OCI-LY7 (cell line): ENCODE measurements at regions not wholly inside any gene's neighbourhood (a gene's known extent, or its start where the extent isn't known, plus 50 kb on each side); places are given as distances from the start of the nearest gene placed in this dataset.

Experiments
- BruUV-seq: library from RNA; stranded (reverse); fragments of 400-500 nt; replicated peaks from 2 replicates; lab custom pipeline; 2021; lab: Mats Ljungman, UMichigan
- CTCF ChIA-PET: fragments of 300-600 bp; sonication (Branson Sonifier 250); formaldehyde crosslinking; loops from one replicate; lab custom pipeline; 2022; ENCODE audit warnings: antibody characterized with exemption; ENCODE audit not compliant: unreplicated experiment; lab: Charles Lee
- POLR2A ChIA-PET: fragments of 300-600 bp; sonication (Branson Sonifier 250); formaldehyde crosslinking; loops from one replicate; lab custom pipeline; 2022; ENCODE audit warnings: antibody characterized with exemption; lab: Charles Lee
- DNase-seq: peaks from one replicate; pipeline ENCODE4 v3.0.0-alpha.2; 2015; ENCODE audit warnings: low spot score
- H2AFZ ChIP-seq: fragments of 200-600 bp; sonication (generic), shearing (Covaris generic); 2 replicates; pipeline ENCODE4 v1.6.1; 2014; ENCODE audit warnings: mild to moderate bottlenecking, antibody characterized with exemption, low read length, moderate library complexity
- H3K27ac ChIP-seq: fragments of 200-600 bp; sonication (generic); 2 replicates; pipeline ENCODE4 v1.5.1; 2014; ENCODE audit warnings: mixed run types, low read depth, mild to moderate bottlenecking, moderate library complexity, low read length, inconsistent platforms; ENCODE audit not compliant: poor library complexity, severe bottlenecking
- H3K36me3 ChIP-seq: fragments of 200-600 bp; sonication (generic); 2 replicates; pipeline ENCODE4 v1.6.1; 2014; ENCODE audit warnings: mild to moderate bottlenecking, antibody characterized with exemption, low read length, moderate library complexity, mixed read lengths; ENCODE audit not compliant: insufficient read depth
- H3K4me1 ChIP-seq: fragments of 200-600 bp; sonication (generic); 2 replicates; pipeline ENCODE4 v1.5.1; 2014; ENCODE audit warnings: mild to moderate bottlenecking, low read length; ENCODE audit not compliant: insufficient read depth, poor library complexity, severe bottlenecking
- H3K4me2 ChIP-seq: fragments of 200-600 bp; sonication (generic); 2 replicates; pipeline ENCODE4 v1.6.1; 2014; ENCODE audit warnings: mild to moderate bottlenecking, low read length
- H3K4me3 ChIP-seq: fragments of 200-600 bp; sonication (generic); 2 replicates; pipeline ENCODE4 v1.5.1; 2014; ENCODE audit warnings: mild to moderate bottlenecking, low read depth, low read length; ENCODE audit not compliant: poor library complexity, severe bottlenecking
- H3K79me2 ChIP-seq: fragments of 200-600 bp; sonication (generic); 2 replicates; pipeline ENCODE4 v1.6.1; 2016; ENCODE audit warnings: low read depth, mild to moderate bottlenecking, low read length, moderate library complexity, mixed read lengths; ENCODE audit not compliant: insufficient read depth
- H3K9me2 ChIP-seq: fragments of 200-600 bp; sonication (generic); 2 replicates; pipeline ENCODE4 v1.6.1; 2016; ENCODE audit warnings: mild to moderate bottlenecking, low read length, mixed read lengths; ENCODE audit not compliant: insufficient read depth
- H3K9me3 ChIP-seq: fragments of 200-600 bp; sonication (generic); 2 replicates; pipeline ENCODE4 v1.6.1; 2014; ENCODE audit warnings: mild to moderate bottlenecking, mixed run types, low read length, mixed read lengths
- H4K20me1 ChIP-seq: fragments of 200-600 bp; sonication (generic); 2 replicates; pipeline ENCODE4 v1.6.1; 2014; ENCODE audit warnings: mild to moderate bottlenecking, antibody characterized with exemption, low read length, moderate library complexity, mixed read lengths; ENCODE audit not compliant: insufficient read depth
- EZH2phosphoT487 ChIP-seq: fragments of 200-600 bp; sonication (generic); IDR thresholded peaks from 2 replicates; pipeline ENCODE4 v1.6.1; 2018; ENCODE audit warnings: low read depth, borderline replicate concordance, mild to moderate bottlenecking, mixed run types, antibody characterized with exemption, low read length, moderate library complexity, mixed read lengths
- intact Hi-C: fragments of 100-400 bp; cut with micrococcal nuclease; formaldehyde crosslinking; loops from one replicate; pipeline ENCODE4 v1.10.0; 2022; ENCODE audit not compliant: unreplicated experiment
- TF ChIP-seq, protein P1 (sequence below): fragments of 200-600 bp; sonication (generic); conservative IDR thresholded peaks from 2 replicates; pipeline ENCODE4 v1.5.1; 2014; ENCODE audit warnings: mild to moderate bottlenecking, antibody characterized with exemption, low read length, moderate library complexity, mixed read lengths

DNA sequence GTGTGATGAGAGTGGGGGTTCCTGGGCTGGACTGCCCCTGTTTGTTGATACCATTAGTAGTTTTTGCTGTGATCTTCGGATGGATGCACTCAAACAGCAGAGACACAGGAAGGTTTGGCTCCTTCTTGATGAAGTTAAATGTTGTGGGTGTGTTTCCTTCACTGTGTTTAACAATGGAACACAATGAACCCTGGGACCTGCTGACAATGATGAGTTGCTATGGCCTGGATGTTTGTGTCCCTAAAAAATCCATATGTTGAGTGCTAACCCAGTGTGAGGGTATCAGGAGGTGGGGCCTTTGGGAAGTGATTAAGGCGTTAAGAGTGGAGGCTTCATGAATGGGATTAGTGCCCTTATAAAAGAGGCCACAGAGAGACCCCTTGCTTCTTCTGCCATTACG is 237.4 kb upstream of the HS6ST1 start:
- BruUV-seq: no TSS peak
- Histone ChIP-seq H3K4me1 (no peaks in the 10 kb centered on the region), H2AFZ (no peak overlapping the region), H3K9me3 (no peaks in the 10 kb centered on the region), H3K36me3 (no peaks in the 10 kb centered on the region), H4K20me1 (no peaks in the 10 kb centered on the region), H3K27ac (no peak overlapping the region), H3K9me2 (no peaks in the 10 kb centered on the region), H3K4me2 (no peak overlapping the region), H3K4me3 (no peak overlapping the region), H3K79me2 (no peaks in the 10 kb centered on the region)
- ChIA-PET CTCF (no interaction called here), POLR2A (no interaction called here)
- intact Hi-C loops: no loop called here
- no peak for DNase-seq
- TF ChIP-seq EZH2phosphoT487: no peak
- TF ChIP-seq, protein P1, sequence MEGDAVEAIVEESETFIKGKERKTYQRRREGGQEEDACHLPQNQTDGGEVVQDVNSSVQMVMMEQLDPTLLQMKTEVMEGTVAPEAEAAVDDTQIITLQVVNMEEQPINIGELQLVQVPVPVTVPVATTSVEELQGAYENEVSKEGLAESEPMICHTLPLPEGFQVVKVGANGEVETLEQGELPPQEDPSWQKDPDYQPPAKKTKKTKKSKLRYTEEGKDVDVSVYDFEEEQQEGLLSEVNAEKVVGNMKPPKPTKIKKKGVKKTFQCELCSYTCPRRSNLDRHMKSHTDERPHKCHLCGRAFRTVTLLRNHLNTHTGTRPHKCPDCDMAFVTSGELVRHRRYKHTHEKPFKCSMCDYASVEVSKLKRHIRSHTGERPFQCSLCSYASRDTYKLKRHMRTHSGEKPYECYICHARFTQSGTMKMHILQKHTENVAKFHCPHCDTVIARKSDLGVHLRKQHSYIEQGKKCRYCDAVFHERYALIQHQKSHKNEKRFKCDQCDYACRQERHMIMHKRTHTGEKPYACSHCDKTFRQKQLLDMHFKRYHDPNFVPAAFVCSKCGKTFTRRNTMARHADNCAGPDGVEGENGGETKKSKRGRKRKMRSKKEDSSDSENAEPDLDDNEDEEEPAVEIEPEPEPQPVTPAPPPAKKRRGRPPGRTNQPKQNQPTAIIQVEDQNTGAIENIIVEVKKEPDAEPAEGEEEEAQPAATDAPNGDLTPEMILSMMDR: no peak

GRCh38 chr2:128556633-128557032 is 238.0 kb upstream of the HS6ST1 start:
- no peaks in the 10 kb centered on the region for H3K36me3 ChIP-seq
- H3K79me2 ChIP-seq: no peaks in the 10 kb centered on the region
- TF ChIP-seq, protein P1: no peak
- no peak for TF ChIP-seq EZH2phosphoT487
- no TSS peak for BruUV-seq
- no peak overlapping the region for H3K27ac ChIP-seq
- no peaks in the 10 kb centered on the region for H3K4me1 ChIP-seq
- H2AFZ ChIP-seq: no peak overlapping the region
- H4K20me1 ChIP-seq: no peaks in the 10 kb centered on the region
- CTCF ChIA-PET: no interaction called here
- H3K9me3 ChIP-seq: no peaks in the 10 kb centered on the region
- intact Hi-C loops: no loop called here
- no peak overlapping the region for H3K4me3 ChIP-seq
- DNase-seq: no peak
- POLR2A ChIA-PET: no interaction called here
- H3K9me2 ChIP-seq: no peaks in the 10 kb centered on the region
- H3K4me2 ChIP-seq: no peak overlapping the region

GRCh38 chr2:128557069-128557468 is 238.4 kb upstream of the HS6ST1 start:
- Histone ChIP-seq H3K79me2 (no peaks in the 10 kb centered on the region), H3K36me3 (no peaks in the 10 kb centered on the region), H3K4me2 (no peak overlapping the region), H3K9me2 (no peaks in the 10 kb centered on the region), H3K4me3 (no peak overlapping the region), H3K9me3 (no peaks in the 10 kb centered on the region), H2AFZ (no peak overlapping the region), H4K20me1 (no peaks in the 10 kb centered on the region), H3K27ac (no peak overlapping the region), H3K4me1 (no peaks in the 10 kb centered on the region)
- TF ChIP-seq, protein P1: no peak
- TF ChIP-seq EZH2phosphoT487: no peak
- no TSS peak for BruUV-seq
- POLR2A ChIA-PET: interaction anchor here (0.8 to 1.0 kb wide), 2 partner anchors 27 to 163 kb away, joined by 3 read pairs; no protein-coding TSS in a partner anchor
- CTCF ChIA-PET: no interaction called here
- no peak for DNase-seq
- intact Hi-C loops: no loop called here
